Stimulated activated CD4-positive, alpha-beta T cell treated with anti-CD3 and anti-CD28 coated beads, Interleukin-2, amount 100 ng/mL, for 24 hours (primary cell): ENCODE measurements at regions not wholly inside any gene's neighbourhood (a gene's known extent, or its start where the extent isn't known, plus 50 kb on each side); places are given as distances from the start of the nearest gene placed in this dataset.
A peak's percentile ranks its signal among the peaks of the same experiment; 100 is the strongest.
"Not testable (repeated sequence)": the region's sequence is repeated elsewhere in the genome, so short reads cannot be mapped to it uniquely, and the experiment has no call there.

ENCODE experiments used
- DNase-seq, 2 donors: peaks; one replicate each; pipeline ENCODE4 v3.0.0-alpha.2; 2020

DNA sequence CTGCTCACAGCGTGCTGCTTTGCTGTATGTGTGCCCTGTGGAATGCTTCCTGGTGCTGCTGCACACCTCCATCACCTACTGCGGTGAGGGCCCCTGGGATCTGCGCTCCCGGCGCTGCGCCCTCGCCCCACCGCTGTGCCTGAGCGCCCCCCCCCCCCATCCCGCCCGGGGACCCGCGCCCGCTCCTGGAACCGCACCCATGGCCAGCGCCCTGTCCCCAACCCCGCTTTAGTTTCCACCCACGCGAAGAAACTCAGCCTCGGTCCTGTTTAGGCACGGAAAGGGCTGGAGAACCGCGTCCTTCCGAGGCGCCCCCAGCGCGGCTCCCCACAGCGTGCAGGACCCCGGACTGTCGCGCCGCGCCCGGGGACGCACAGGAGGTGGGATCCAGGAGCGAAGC, 265.5 kb downstream of the POTEB3 start:
- not testable (repeated sequence) for DNase-seq

DNA sequence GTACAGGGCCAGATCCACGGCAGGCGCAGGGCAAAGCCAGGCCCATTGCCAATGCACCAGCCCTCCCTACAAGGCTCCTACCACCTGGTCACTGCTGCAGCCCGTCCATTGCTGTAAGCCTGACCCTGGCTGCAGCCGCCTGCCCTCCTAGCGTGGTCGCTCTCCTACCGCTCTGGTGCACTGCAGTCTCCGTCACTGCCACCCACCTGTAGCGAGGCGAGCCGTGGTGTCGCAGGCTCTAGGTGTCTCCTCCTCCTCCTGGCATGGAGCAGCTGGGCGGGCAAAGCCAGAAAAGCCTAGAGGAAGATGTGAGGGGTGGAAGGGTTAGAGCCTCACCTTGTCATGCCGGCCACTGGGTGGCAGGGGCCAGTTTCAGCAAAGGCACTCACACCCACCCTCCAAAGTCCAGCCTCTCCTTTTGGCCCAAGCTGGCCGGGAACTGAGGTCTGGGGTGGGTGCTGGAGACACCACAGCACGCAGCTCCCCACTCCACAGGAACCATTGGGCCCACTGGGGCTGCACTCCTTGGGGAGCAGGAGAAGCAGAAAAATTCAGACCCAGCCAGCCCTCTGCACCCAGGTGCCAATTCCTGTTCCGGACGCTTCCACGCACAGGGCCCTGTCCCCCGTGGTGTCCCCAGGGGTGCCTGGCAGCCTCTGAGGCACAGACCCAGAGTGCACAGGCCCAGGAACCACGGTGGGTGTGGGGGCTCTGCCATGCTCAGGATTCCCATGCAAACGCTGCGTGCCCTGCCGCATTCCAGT, 285.3 kb upstream of the POTEB2 start:
- not testable (repeated sequence) for DNase-seq

GRCh38 chr15:21148136-21148535, 282.0 kb upstream of the POTEB2 start:
- DNase-seq = not testable (repeated sequence)

GRCh38 chr15:21133893-21134292, 267.8 kb upstream of the POTEB2 start:
- DNase-seq = not testable (repeated sequence)

GRCh38 chr15:21112271-21113053, 246.3 kb upstream of the POTEB2 start:
- DNase-seq = not testable (repeated sequence)

DNA sequence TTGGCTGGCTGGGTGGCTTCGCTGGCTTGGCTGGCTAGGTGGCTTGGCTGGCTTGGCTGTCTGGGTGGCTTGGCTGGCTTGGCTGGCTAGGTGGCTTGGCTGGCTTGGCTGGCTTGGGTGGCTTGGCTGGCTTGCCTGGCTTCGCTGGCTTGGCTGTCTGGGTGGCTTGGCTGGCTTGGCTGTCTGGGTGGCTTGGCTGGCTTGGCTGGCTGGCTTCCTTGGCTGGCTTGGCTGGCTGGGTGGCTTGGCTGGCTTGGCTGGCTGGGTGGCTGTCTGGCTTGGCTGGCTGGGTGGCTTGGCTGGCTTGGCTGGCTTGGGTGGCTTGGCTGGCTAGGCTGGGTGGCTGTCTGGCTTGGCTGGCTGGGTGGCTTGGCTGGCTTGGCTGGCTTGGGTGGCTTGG, 245.7 kb upstream of the POTEB2 start:
- DNase-seq = not testable (repeated sequence)

- not testable (repeated sequence) for DNase-seq
Observed at GRCh38 chr15:21111172-21111571, 245.1 kb upstream of the POTEB2 start.

DNA sequence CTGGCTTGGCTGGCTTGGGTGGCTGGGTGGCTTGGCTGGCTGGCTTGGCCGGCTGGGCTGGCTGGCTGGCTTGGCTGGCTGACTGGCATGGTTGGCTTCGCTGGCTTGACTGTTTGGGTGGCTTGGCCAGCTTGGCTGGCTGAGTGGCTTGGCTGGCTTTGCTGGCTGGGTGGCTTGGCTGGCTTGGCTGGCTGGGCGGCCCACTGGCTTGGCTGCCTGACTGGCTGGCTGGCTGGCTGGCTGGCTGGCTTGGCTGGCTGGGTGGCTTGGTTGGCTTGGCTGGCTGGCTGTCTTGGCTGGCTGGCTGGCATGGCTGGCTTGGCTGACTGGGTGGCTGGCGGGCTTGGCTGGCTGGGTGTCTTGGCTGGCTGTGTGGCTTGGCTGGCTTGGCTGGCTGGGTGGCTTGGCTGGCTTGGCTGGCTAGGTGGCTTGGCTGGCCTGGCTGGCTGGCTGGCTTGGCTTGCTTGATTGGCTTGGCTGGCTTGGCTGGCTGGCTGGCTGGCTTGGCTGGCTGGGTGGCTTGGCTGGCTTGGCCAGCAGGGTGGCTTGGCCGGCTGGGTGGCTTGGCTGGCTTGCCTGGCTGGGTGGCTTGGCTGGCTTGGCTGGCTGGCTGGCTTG, 244.2 kb upstream of the POTEB2 start:
- peak in 1 of 2 donors; percentile 41 for DNase-seq

- not testable (repeated sequence) for DNase-seq
Observed at GRCh38 chr15:21108384-21108783, 242.3 kb upstream of the POTEB2 start.

DNA sequence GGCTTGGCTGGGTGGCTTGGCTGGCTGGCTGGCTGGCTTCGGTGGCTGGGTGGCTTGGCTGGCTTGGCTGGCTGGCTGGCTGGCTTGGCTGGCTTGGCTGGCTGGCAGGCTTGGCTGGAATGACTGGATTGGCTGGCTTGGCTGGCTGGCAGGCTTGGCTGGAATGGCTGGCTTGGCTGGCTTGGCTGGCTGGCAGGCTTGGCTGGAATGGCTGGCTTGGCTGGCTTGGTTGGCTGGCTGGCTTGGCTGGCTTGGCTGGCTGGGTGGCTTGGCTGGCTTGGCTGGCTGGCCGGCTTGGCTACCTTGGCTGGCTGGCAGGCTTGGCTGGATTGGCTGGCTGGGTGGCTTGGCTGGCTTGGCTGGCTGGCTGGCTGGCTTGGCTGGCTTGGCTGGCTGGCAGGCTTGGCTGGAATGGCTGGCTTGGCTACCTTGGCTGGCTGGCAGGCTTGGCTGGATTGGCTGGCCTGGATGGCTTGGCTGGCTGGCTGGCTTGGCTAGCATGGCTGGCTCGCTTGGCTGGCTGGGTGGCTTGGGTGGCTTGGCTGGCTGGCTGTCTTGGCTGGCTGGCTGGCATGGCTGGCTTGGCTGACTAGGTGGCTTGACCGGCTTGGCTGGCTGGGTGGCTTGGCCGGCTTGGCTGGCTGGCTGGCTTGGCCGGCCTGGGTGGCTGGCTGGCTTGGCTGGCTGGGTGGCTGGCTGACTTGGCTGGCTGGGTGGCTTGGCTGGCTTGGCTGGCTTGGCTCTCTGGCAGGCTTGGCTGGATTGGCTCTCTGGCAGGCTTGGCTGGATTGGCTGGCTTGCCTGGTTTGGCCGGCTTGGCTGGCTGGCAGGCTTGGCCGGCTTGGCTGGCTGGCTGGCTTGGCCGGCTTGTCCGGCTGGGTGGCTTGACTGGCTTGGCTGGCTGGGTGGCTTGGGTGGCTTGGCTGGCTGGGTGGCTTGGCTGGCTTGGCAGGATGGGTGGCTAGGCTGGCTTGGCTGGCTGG, 241.6 kb upstream of the POTEB2 start:
- peak in 1 of 2 donors; percentile 22 for DNase-seq

DNA sequence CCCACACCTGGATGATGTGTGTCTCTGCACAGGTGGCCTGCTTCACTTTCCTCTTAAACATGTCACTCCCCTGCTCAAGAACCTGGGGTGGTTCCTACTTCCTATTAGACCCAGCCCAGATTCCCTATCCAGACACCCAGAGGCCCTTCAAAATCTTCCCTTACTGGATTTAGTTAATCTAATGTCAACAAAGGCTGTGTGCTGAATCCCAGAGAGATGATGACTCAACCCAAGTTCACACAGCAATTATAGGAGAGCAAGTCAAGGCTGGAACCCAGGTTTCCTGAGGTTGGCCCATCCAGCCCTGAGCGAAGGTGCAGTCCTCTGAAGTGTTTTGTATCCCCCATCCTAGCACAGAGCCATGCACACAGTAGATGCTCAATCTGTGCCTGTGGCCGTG, 230.5 kb upstream of the POTEB2 start:
- DNase-seq = not testable (repeated sequence)

DNA sequence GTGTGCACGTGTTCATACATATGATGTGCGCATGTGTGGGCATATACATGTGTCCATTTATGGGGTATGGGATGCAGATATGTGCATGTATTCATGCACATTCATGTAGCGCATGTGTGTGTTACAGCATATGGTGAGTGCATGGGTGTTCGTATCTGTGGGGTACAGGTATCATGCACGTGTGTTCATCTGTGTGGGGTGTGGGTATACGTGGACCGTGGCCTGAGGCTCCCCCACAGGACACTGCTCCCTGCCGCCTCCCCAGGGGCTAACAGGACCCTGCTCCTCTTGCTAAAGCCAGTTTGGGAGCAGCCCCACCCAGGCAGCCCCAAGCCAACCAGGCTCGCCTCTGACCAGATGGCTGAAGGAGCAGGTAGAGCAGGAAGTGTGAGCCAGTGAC, 213.4 kb upstream of the POTEB2 start:
- DNase-seq = not testable (repeated sequence)

- DNase-seq = not testable (repeated sequence)
Observed at GRCh38 chr15:21068917-21069316, 202.8 kb upstream of the POTEB2 start.

DNA sequence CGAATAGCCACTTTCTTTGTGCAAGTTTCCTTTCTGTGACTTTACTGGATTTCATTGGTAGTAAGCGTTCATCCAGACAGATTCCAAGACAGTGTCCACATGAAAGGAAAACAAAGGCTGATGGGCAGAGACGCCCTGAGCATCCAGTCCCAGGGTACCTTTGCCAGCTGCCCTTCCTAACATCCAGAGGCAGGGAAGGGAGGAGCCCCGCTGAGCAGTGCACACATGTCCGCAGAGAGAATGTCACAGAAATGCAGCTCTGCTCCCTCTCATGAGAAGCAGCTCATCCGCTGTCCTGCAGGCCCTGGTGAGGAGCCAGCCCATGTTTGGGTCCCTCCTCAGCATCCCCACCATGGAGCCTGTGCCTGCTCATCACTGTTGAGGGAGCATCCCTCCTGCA, 197.4 kb upstream of the POTEB2 start:
- not testable (repeated sequence) for DNase-seq

DNA sequence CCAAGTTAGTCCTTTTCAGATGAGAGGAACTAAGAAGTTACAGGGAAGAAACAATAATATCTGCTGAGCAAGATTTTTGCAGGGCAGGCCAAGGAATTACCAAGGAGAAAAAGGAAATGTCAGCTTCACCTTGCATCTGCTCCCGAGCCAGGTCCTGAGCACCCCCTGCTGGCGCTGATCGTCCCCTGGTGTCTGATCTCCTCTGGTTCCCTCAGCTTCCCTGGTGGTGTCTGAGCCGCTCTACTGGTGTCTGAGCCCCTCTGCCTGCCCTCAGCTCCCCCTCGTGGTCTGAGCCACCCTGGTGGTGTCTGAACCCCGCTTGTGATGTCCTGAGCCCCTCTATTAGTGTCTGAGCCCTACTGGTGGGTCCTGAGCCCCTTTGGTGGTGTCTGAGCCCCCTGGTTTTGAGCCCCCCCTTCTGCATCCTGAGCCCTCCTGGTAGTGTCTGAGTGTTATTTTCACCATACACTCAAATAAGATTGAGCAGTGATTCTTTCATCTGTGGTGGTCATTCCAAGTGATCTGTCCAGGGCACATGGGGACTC, 196.6 kb upstream of the POTEB2 start:
- DNase-seq = not testable (repeated sequence)

DNA sequence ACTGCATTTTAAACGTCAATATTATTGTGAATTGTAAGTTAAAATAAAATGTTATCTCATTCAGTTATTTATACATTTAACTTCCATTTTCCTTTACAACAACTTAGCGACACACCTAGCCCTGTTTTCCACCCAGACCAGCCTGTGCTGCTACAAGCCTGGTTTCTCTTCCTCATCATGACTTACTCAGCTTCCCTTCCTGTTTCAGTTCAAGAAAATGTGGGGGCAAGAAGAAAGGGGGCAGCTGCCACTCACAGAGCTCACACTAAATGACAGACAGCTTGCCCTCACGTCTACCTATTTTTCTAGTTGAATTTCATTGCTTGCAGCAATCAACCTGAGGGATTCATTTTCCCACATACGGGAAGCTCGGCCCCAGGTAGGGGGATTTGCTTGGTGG, 185.8 kb upstream of the POTEB2 start:
- not testable (repeated sequence) for DNase-seq

DNA sequence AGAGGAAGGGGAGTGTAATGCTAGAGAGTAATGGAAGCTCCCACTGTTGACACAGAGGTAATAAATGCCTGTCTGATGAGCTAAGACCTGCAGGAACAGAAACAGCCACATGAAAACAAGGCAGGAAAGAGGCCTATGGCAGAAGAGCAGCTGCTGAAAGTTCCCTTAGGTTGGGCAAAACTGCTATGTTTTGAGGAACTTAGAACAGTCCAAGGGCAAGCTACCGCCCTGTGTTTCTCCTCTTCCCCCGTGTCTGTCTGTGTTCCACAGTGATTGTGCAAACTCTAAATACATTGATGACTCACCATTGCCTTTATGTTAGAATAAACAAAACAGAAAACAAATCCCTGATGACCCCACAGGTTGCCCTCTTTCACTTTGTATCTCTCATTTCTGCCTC, 165.6 kb upstream of the POTEB2 start:
- DNase-seq = not testable (repeated sequence)

DNA sequence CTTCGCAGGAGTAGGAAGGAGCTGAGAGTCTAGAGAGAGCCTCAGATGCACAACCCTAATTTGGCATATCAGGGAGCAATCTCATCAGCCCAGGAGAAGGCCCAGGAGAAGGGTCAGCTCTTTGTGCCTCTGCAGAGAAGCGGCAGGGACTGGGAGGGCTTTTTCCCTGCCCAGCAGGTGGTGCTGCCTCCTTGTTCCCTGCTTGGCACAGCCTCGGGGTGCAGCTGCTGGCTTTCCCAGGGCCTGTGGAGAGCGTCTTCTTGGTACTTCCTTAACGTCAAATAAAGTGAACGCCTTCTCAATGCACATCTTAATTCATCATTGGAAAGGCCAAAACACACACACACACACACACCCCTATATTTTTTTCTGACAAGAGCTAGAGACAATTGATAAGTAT, 162.9 kb upstream of the POTEB2 start:
- not testable (repeated sequence) for DNase-seq

DNA sequence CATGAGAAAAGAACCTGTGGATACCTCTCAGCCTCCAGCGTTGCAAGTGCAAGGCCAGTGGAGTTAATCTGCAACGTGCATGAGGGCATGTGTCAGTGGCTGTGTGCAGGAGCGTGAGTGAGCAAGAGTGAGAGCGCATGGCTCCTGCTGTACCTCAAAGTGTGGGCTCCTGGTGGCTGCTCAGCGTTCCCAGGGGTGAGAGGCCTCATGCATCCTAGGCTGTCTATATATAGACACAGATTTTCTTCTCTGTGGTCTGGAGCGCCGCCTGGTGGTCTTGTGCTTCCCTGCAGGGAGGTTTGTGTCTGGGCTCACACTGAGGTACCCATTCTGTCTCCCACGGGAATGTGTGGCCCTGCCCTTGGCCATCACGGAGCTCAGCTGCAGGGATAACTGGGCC, 161.8 kb upstream of the POTEB2 start:
- DNase-seq = not testable (repeated sequence)

GRCh38 chr15:21026848-21027247, 160.7 kb upstream of the POTEB2 start:
- not testable (repeated sequence) for DNase-seq

DNA sequence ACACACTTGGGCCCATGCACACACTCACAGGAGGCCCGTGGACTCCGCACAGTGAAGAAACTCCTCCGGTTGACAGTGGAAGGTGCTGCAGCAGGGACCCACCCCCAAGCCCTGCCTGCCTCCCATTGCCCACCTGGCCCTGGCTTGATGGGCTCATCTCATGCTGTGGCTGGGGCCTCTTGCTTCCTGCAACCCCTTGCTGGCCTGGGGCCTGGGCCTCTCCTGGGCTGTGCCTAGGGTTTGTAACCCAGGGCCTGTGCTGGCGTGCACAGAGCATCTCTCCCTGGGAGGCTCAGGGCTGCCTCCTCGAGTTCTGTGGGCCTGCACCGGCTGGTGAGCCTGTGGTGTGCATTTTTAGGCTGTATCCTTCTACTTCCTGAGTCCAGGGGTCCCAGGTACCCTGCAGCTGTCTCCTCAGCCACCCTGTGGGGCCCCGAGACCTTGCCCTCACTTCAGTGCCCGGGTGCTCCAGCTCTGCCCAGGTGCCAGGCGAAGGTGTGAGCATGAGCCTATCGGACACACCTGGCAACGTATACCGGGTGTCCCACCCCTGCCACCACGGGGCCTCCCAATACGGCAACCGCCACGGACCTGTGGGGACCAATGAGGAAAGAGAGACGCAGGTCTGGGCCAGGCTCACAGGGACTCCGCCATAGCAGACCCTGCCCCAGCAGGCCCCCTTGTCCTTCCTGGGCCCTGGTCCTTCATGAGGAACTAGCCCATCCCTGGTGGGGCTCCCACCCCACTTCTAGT, 158.3 kb upstream of the POTEB2 start:
- not testable (repeated sequence) for DNase-seq
